GM12891 (cell line): ENCODE measurements at regions not wholly inside any gene's neighbourhood (a gene's known extent, or its start where the extent isn't known, plus 50 kb on each side); places are given as distances from the start of the nearest gene placed in this dataset.
"Not testable (repeated sequence)": the region's sequence is repeated elsewhere in the genome, so short reads cannot be mapped to it uniquely, and the experiment has no call there.

Experiments used
- DNase-seq: peaks from one replicate; pipeline ENCODE4 v3.0.0; 2011; ENCODE audit warnings: low spot score; ENCODE audit not compliant: insufficient read length
- FAIRE-seq: peaks from 2 replicates; lab custom pipeline; 2011; peaks lifted over from hg19 to GRCh38; lab: Jason Lieb, UNC
- PAX5 ChIP-seq: IDR thresholded peaks from 2 replicates; pipeline ENCODE4 v1.6.1; 2011; ENCODE audit warnings: low read length, moderate library complexity, mild to moderate bottlenecking; ENCODE audit not compliant: insufficient read depth, severe bottlenecking
- POLR2A ChIP-seq: IDR thresholded peaks from 2 replicates; pipeline ENCODE4 v1.6.1; 2011; ENCODE audit warnings: low read depth, low read length, control low read depth
- POLR2AphosphoS5 ChIP-seq: IDR thresholded peaks from 2 replicates; pipeline ENCODE4 v1.6.1; 2011; ENCODE audit warnings: low read depth, low read length, control low read depth
- POU2F2 ChIP-seq: IDR thresholded peaks from 2 replicates; pipeline ENCODE4 v1.6.1; 2011; ENCODE audit warnings: low read depth, mild to moderate bottlenecking, control low read depth, low read length, moderate library complexity
- SPI1 ChIP-seq: IDR thresholded peaks from 2 replicates; pipeline ENCODE4 v1.6.1; 2011; ENCODE audit warnings: low read depth, low read length, control low read depth
- TAF1 ChIP-seq: IDR thresholded peaks from 2 replicates; pipeline ENCODE4 v1.6.1; 2011; ENCODE audit warnings: low read depth, low read length, control low read depth

- no peak for FAIRE-seq
- DNase-seq, result no peak
- TF ChIP-seq TAF1 (no peak), SPI1 (no peak), POLR2AphosphoS5 (no peak), POLR2A (no peak), POU2F2 (no peak), PAX5 (no peak)
These were observed 526.3 kb downstream of the GABRG2 start for GRCh38 chr5:162593881-162594280.

- FAIRE-seq (no peak), DNase-seq (no peak)
- TF ChIP-seq POLR2AphosphoS5 (no peak), SPI1 (no peak), TAF1 (no peak), POU2F2 (no peak), PAX5 (no peak), POLR2A (no peak)
These were observed 536.0 kb downstream of the GABRG2 start for GRCh38 chr5:162603443-162604070.

- DNase-seq (no peak), FAIRE-seq (no peak)
- TF ChIP-seq POLR2A (no peak), PAX5 (no peak), POLR2AphosphoS5 (no peak), TAF1 (no peak), SPI1 (no peak), POU2F2 (no peak)
These were observed 540.3 kb downstream of the GABRG2 start for GRCh38 chr5:162607879-162608278.

GRCh38 chr5:162621726-162622263 is 554.2 kb downstream of the GABRG2 start:
- FAIRE-seq, result not testable (repeated sequence)

GRCh38 chr5:162624110-162624509 is 556.5 kb downstream of the GABRG2 start:
- DNase-seq (no peak), FAIRE-seq (no peak)
- TF ChIP-seq PAX5, result no peak
- TF ChIP-seq TAF1, result no peak
- no peak for TF ChIP-seq SPI1
- no peak for TF ChIP-seq POLR2A

More at GRCh38 chr5:162621726-162622263, 554.2 kb downstream of the GABRG2 start:
- DNase-seq, result not testable (repeated sequence)

- DNase-seq, result no peak
- no peak for FAIRE-seq
- no peak for TF ChIP-seq TAF1
- TF ChIP-seq PAX5, result no peak
- no peak for TF ChIP-seq POU2F2
- TF ChIP-seq SPI1, result no peak
- no peak for TF ChIP-seq POLR2AphosphoS5
- no peak for TF ChIP-seq POLR2A
These were observed 569.9 kb downstream of the GABRG2 start for GRCh38 chr5:162637481-162637880.

- DNase-seq (no peak), FAIRE-seq (no peak)
- TF ChIP-seq SPI1 (no peak), POLR2AphosphoS5 (no peak), TAF1 (no peak), POU2F2 (no peak), POLR2A (no peak), PAX5 (no peak)
These were observed 571.3 kb downstream of the GABRG2 start for GRCh38 chr5:162638849-162639248.

- FAIRE-seq (no peak), DNase-seq (no peak)
- TF ChIP-seq POLR2AphosphoS5 (no peak), POU2F2 (no peak), PAX5 (no peak), POLR2A (no peak), SPI1 (no peak), TAF1 (no peak)
These were observed 573.7 kb downstream of the GABRG2 start for GRCh38 chr5:162641142-162641813.

- TF ChIP-seq TAF1, result no peak
- TF ChIP-seq POU2F2, result no peak
- no peak for TF ChIP-seq SPI1
- no peak for TF ChIP-seq PAX5
- TF ChIP-seq POLR2AphosphoS5, result no peak
- TF ChIP-seq POLR2A, result no peak
- FAIRE-seq, result no peak
These were observed 587.3 kb downstream of the GABRG2 start for GRCh38 chr5:162654661-162655405.

More at GRCh38 chr5:162654661-162655405, 587.3 kb downstream of the GABRG2 start:
- DNase-seq, result no peak
